ENCODE measurements at regions not wholly inside any gene's neighbourhood (a gene's known extent, or its start where the extent isn't known, plus 50 kb on each side); places are given as distances from the start of the nearest gene placed in this dataset.

- Histone ChIP-seq H3K4me2 (ENCODE audit: insufficient read depth, low read length, poor library complexity, severe bottlenecking) (no peak overlapping the region), H3K4me3 (ENCODE audit: low read length in 2 of 2) (no peak overlapping the region), H3K79me1 (ENCODE audit: low read depth, low read length) (no peaks in the 10 kb centered on the region), H2AFZ (ENCODE audit: low read length) (no peak overlapping the region), H3K18ac (ENCODE audit: low read length) (no peak overlapping the region), H3K27ac (replicated peaks; ENCODE audit: low read length) (no peak overlapping the region), H3K9ac (ENCODE audit: low read depth, low read length, poor library complexity) (no peak overlapping the region), H3K4me1 (ENCODE audit: control insufficient read depth in 2 of 2, insufficient read depth in 1 of 2, low read depth in 1 of 2, low read length in 2 of 2) (peaks cover 3 to 7% of the 10 kb centered on the region in 2 donors), H3K9me3 (replicated peaks in 1 of 2; ENCODE audit: control insufficient read depth in 2 of 2, insufficient read depth in 1 of 2, low read depth in 1 of 2, low read length in 2 of 2) (no peaks in the 10 kb centered on the region), H2BK5ac (ENCODE audit: low read length) (peak overlapping the region; percentile 17), H4K8ac (ENCODE audit: low read depth, low read length) (no peak overlapping the region), H2BK12ac (ENCODE audit: low read length) (no peak overlapping the region), H3K27me3 (ENCODE audit: control insufficient read depth in 3 of 3, insufficient read depth in 3 of 3, low read depth in 1 of 3, low read length in 3 of 3) (no peaks in the 10 kb centered on the region), H3K23ac (ENCODE audit: low read depth, low read length, poor library complexity) (no peak overlapping the region), H3K4ac (ENCODE audit: low read length) (no peak overlapping the region), H2BK15ac (ENCODE audit: low read length) (no peak overlapping the region), H3K36me3 (replicated peaks in 1 of 2; ENCODE audit: control insufficient read depth in 2 of 2, insufficient read depth in 2 of 2, low read length in 2 of 2) (peaks cover 20 to 46% of the 10 kb centered on the region in 2 donors), H2BK120ac (ENCODE audit: low read depth, low read length) (no peak overlapping the region), H4K91ac (ENCODE audit: low read depth, low read length, poor library complexity) (no peak overlapping the region), H3K14ac (ENCODE audit: low read length) (no peak overlapping the region), H2AK5ac (ENCODE audit: low read depth, low read length) (no peak overlapping the region)
- no CpG with 5 or more reads among the region's 13 CpGs for WGBS, 2 donors (ENCODE audit: extremely low coverage in 2 of 2, insufficient read length in 2 of 2, insufficient replicate concordance in 1 of 2)
- no peak for DNase-seq (ENCODE audit: low spot score)
Measured at GRCh38 chr9:35555246-35555701, 49.8 kb upstream of the TESK1 start.
